H1 (cell line): ENCODE measurements at regions not wholly inside any gene's neighbourhood (a gene's known extent, or its start where the extent isn't known, plus 50 kb on each side); places are given as distances from the start of the nearest gene placed in this dataset.

Source experiments
- CTCF ChIA-PET: fragments of 300-600 bp; sonication (Branson Sonifier 250); formaldehyde crosslinking; loops from one replicate; lab custom pipeline; 2021; ENCODE audit not compliant: partially characterized antibody; lab: Charles Lee
- POLR2A ChIA-PET: fragments of 300-600 bp; sonication (Branson Sonifier 250); formaldehyde crosslinking; loops from one replicate; lab custom pipeline; 2021; ENCODE audit warnings: inconsistent platforms; ENCODE audit not compliant: partially characterized antibody; lab: Charles Lee
- DNase-seq, 2 experiments: peaks; one replicate each; pipeline versions ENCODE4 v3.0.0 to v3.0.0-alpha.2; 2010 to 2022; ENCODE audit warnings: low spot score in 2 of 2, low read depth in 1 of 2, mixed read lengths in 1 of 2
- FAIRE-seq: peaks from 2 replicates; lab custom pipeline; 2011; peaks lifted over from hg19 to GRCh38; lab: Jason Lieb, UNC
- H2AFZ ChIP-seq: 2 replicates; pipeline ENCODE4 v1.8.1; 2012; ENCODE audit warnings: low read length, inconsistent platforms
- H2AK5ac ChIP-seq: 2 replicates; pipeline ENCODE4 v1.6.1; 2013; ENCODE audit warnings: low read depth, low read length
- H2BK120ac ChIP-seq: replicated peaks from 2 replicates; pipeline ENCODE3; 2013; ENCODE audit warnings: low read depth, low read length, inconsistent platforms
- H2BK12ac ChIP-seq: 2 replicates; pipeline ENCODE4 v1.6.1; 2013; ENCODE audit warnings: low read depth, low read length
- H2BK15ac ChIP-seq: 2 replicates; pipeline ENCODE4 v1.6.1; 2013; ENCODE audit warnings: low read length
- H2BK20ac ChIP-seq: 2 replicates; pipeline ENCODE4 v1.6.1; 2013; ENCODE audit warnings: low read length
- H2BK5ac ChIP-seq: 2 replicates; pipeline ENCODE4 v1.6.1; 2013; ENCODE audit warnings: low read depth, low read length
- H3K14ac ChIP-seq: 2 replicates; pipeline ENCODE4 v1.6.1; 2013; ENCODE audit warnings: inconsistent platforms; ENCODE audit not compliant: insufficient read length
- H3K18ac ChIP-seq: 2 replicates; pipeline ENCODE4 v1.6.1; 2013; ENCODE audit warnings: low read length; ENCODE audit errors: extremely low read depth
- H3K23ac ChIP-seq: 2 replicates; pipeline ENCODE4 v1.6.1; 2013; ENCODE audit warnings: inconsistent platforms; ENCODE audit not compliant: insufficient read length
- H3K23me2 ChIP-seq: 2 replicates; pipeline ENCODE4 v1.6.1; 2013; ENCODE audit warnings: low read depth, low read length
- H3K27ac ChIP-seq: 2 replicates; pipeline ENCODE4 v1.6.1; 2011; ENCODE audit warnings: low read depth, low read length, inconsistent platforms
- H3K27me3 ChIP-seq, 4 experiments: replicated peaks in 1 of 4; 1 replicate in 1 of 4; 2 replicates in 3 of 4; pipeline versions ENCODE4 v1.6.1 to v1.8.1; 2011 to 2013; ENCODE audit warnings: low read length in 3 of 4, mild to moderate bottlenecking in 3 of 4, inconsistent platforms in 2 of 4, mixed read lengths in 2 of 4, moderate library complexity in 1 of 4; ENCODE audit not compliant: control insufficient read depth in 3 of 4, insufficient read depth in 3 of 4; ENCODE audit errors: extremely low read depth in 1 of 4
- H3K36me3 ChIP-seq, 4 experiments: 2 replicates each; pipeline versions ENCODE4 v1.6.1 to v1.8.1; 2011 to 2013; ENCODE audit warnings: mild to moderate bottlenecking in 4 of 4, low read length in 3 of 4, moderate library complexity in 2 of 4, control low read depth in 1 of 4, inconsistent platforms in 1 of 4; ENCODE audit not compliant: insufficient read depth in 4 of 4, control insufficient read depth in 2 of 4
- H3K4ac ChIP-seq: replicated peaks from 2 replicates; pipeline ENCODE3; 2013; ENCODE audit warnings: low read length, low read depth, mixed read lengths, inconsistent platforms; ENCODE audit not compliant: insufficient read length
- H3K4me1 ChIP-seq, 4 experiments: replicated peaks in 1 of 4; 1 replicate in 1 of 4; 2 replicates in 3 of 4; pipeline versions ENCODE4 v1.6.1 to v1.8.1; 2011 to 2013; ENCODE audit warnings: low read length in 3 of 4, inconsistent platforms in 2 of 4, mixed read lengths in 1 of 4; ENCODE audit not compliant: insufficient read depth in 4 of 4, control insufficient read depth in 3 of 4
- H3K4me2 ChIP-seq, 2 experiments: 2 replicates each; pipeline versions ENCODE4 v1.6.1 to v1.8.1; 2011 to 2013; ENCODE audit warnings: low read depth in 2 of 2, low read length in 2 of 2, control low read depth in 1 of 2, inconsistent platforms in 1 of 2, mild to moderate bottlenecking in 1 of 2; ENCODE audit not compliant: insufficient read depth in 1 of 2
- H3K4me3 ChIP-seq, 4 experiments: fragments of 200-600, 300-600 bp in 1 of 4; sonication (generic), shearing (Covaris generic), sonication (Bioruptor Twin) in 1 of 4; 2 replicates each; pipeline versions ENCODE4 v1.5.1 to v1.8.1; 2011 to 2016; ENCODE audit warnings: low read length in 4 of 4, low read depth in 3 of 4, control low read depth in 2 of 4, inconsistent platforms in 2 of 4, mild to moderate bottlenecking in 2 of 4, mixed read lengths in 1 of 4, moderate library complexity in 1 of 4; ENCODE audit not compliant: insufficient read depth in 2 of 4; ENCODE audit errors: extremely low read depth in 1 of 4
- H3K56ac ChIP-seq: replicated peaks from 2 replicates; pipeline ENCODE3; 2013; ENCODE audit warnings: low read depth, mild to moderate bottlenecking, mixed read lengths, low read length, inconsistent platforms; ENCODE audit not compliant: insufficient read length
- H3K79me1 ChIP-seq: 2 replicates; pipeline ENCODE4 v1.6.1; 2013; ENCODE audit warnings: low read depth, low read length, control low read depth
- H3K79me2 ChIP-seq, 2 experiments: 2 replicates each; pipeline versions ENCODE4 v1.6.1 to v1.8.1; 2012 to 2013; ENCODE audit warnings: low read length in 2 of 2, mild to moderate bottlenecking in 2 of 2, inconsistent platforms in 1 of 2; ENCODE audit not compliant: insufficient read depth in 2 of 2, control insufficient read depth in 1 of 2
- H3K9ac ChIP-seq, 4 experiments: replicated peaks in 1 of 4; 1 replicate in 1 of 4; 2 replicates in 3 of 4; pipeline versions ENCODE4 v1.6.1 to v1.8.1; 2011 to 2013; ENCODE audit warnings: low read depth in 3 of 4, low read length in 3 of 4, control low read depth in 2 of 4, mild to moderate bottlenecking in 2 of 4, moderate library complexity in 2 of 4, inconsistent platforms in 1 of 4; ENCODE audit errors: extremely low read depth in 1 of 4
- H3K9me3 ChIP-seq, 2 experiments: 2 replicates each; pipeline versions ENCODE4 v1.6.1 to v1.8.1; 2012 to 2013; ENCODE audit warnings: mild to moderate bottlenecking in 2 of 2, moderate library complexity in 2 of 2, control low read depth in 1 of 2, inconsistent platforms in 1 of 2, low read depth in 1 of 2, low read length in 1 of 2, mixed read lengths in 1 of 2; ENCODE audit not compliant: insufficient read depth in 2 of 2
- H4K20me1 ChIP-seq, 2 experiments: replicated peaks in 1 of 2; 2 replicates each; pipeline versions ENCODE3 to v1.8.1; 2011 to 2013; ENCODE audit warnings: inconsistent platforms in 2 of 2, low read length in 2 of 2, mild to moderate bottlenecking in 1 of 2; ENCODE audit not compliant: insufficient read depth in 2 of 2, control insufficient read depth in 1 of 2
- H4K5ac ChIP-seq: 2 replicates; pipeline ENCODE4 v1.6.1; 2013; ENCODE audit warnings: low read length, low read depth, mixed read lengths, inconsistent platforms; ENCODE audit not compliant: insufficient read length
- H4K8ac ChIP-seq: 2 replicates; pipeline ENCODE4 v1.8.0; 2013; ENCODE audit warnings: mild to moderate bottlenecking, moderate library complexity, low read length, inconsistent platforms; ENCODE audit not compliant: insufficient read depth; ENCODE audit errors: extremely low read depth
- H4K91ac ChIP-seq: replicated peaks from 2 replicates; pipeline ENCODE3; 2013; ENCODE audit warnings: low read length, mixed read lengths, inconsistent platforms; ENCODE audit not compliant: insufficient read length
- ASH2L ChIP-seq: fragments of 200-600, 300-600 bp; sonication (generic); IDR thresholded peaks from one replicate; pipeline ENCODE4 v1.7.1; 2017; ENCODE audit warnings: low read length
- GTF2F1 ChIP-seq: IDR thresholded peaks from 2 replicates; pipeline ENCODE4 v1.6.1; 2012; ENCODE audit warnings: low read depth, low read length, improper control_type of control experiment, borderline replicate concordance
- JUN ChIP-seq: IDR thresholded peaks from 2 replicates; pipeline ENCODE4 v1.6.1; 2011; ENCODE audit warnings: low read depth, mild to moderate bottlenecking, improper control_type of control experiment, low read length
- KDM4A ChIP-seq: IDR thresholded peaks from one replicate; pipeline ENCODE4 v1.7.1; 2012; ENCODE audit warnings: low read depth, mild to moderate bottlenecking, moderate library complexity, low read length, inconsistent platforms; ENCODE audit not compliant: severe bottlenecking
- PHF8 ChIP-seq: fragments of 200-600 bp; sonication (generic); conservative IDR thresholded peaks from 2 replicates; pipeline ENCODE4 v1.7.1; 2012; ENCODE audit warnings: low read depth, mild to moderate bottlenecking, inconsistent platforms, low read length, moderate library complexity
- RNF2 ChIP-seq: fragments of 200-900, 300-1000 bp; sonication (generic); IDR thresholded peaks from 2 replicates; pipeline ENCODE4 v1.7.1; 2016; ENCODE audit warnings: borderline replicate concordance, low read depth, mild to moderate bottlenecking, antibody characterized with exemption, low read length; ENCODE audit not compliant: poor library complexity, severe bottlenecking; ENCODE audit errors: missing control alignments
- SUZ12 ChIP-seq: fragments of 200-600 bp; sonication (generic); IDR thresholded peaks from 2 replicates; pipeline ENCODE4 v1.6.1; 2012; ENCODE audit warnings: mild to moderate bottlenecking, inconsistent platforms, low read length, moderate library complexity, mixed read lengths
- TCF12 ChIP-seq: IDR thresholded peaks from 2 replicates; pipeline ENCODE4 v1.6.1; 2011; ENCODE audit warnings: low read depth, mild to moderate bottlenecking, low read length
- WGBS, 2 experiments: shearing (Covaris generic) in 1 of 2; methylation state at CpG; one replicate each; pipeline versions ENCODE4 v1.1.6 to v1.1.7; 2013 to 2015; ENCODE audit warnings: low lambda C conversion rate in 2 of 2, mixed read lengths in 2 of 2, inconsistent platforms in 1 of 2, low coverage in 1 of 2, missing lambda C conversion rate in 1 of 2; ENCODE audit not compliant: insufficient replicate concordance in 2 of 2, insufficient coverage in 1 of 2, insufficient read length in 1 of 2; ENCODE audit errors: extremely low coverage in 1 of 2, missing lambda C conversion rate in 1 of 2; 5-methylcytosine and 5-hydroxymethylcytosine counted together
- TF ChIP-seq, protein P1 (sequence below): IDR thresholded peaks from 2 replicates; pipeline ENCODE4 v1.6.1; 2012; ENCODE audit warnings: inconsistent platforms

- H3K36me3 ChIP-seq = no peaks in the 10 kb centered on the region
- no peak overlapping the region for H2BK12ac ChIP-seq
- no peak overlapping the region for H4K8ac ChIP-seq
- no peaks in the 10 kb centered on the region for H3K79me1 ChIP-seq
- no peaks in the 10 kb centered on the region for H3K4me1 ChIP-seq
- no peak overlapping the region for H2BK15ac ChIP-seq
- no peak overlapping the region for H3K23ac ChIP-seq
- no peak overlapping the region for H3K4ac ChIP-seq
- no peak overlapping the region for H2AK5ac ChIP-seq
- H3K4me3 ChIP-seq = no peak overlapping the region
- no peak overlapping the region for H4K91ac ChIP-seq
- POLR2A ChIA-PET = no interaction called here
- H3K23me2 ChIP-seq = no peaks in the 10 kb centered on the region
- no peak overlapping the region for H3K14ac ChIP-seq
- H3K79me2 ChIP-seq = no peaks in the 10 kb centered on the region
- FAIRE-seq = no peak
- TF ChIP-seq PHF8 (no peak), KDM4A (no peak), TCF12 (no peak), RNF2 (no peak), JUN (no peak), SUZ12 (no peak), GTF2F1 (no peak), ASH2L (no peak)
- TF ChIP-seq, protein P1, sequence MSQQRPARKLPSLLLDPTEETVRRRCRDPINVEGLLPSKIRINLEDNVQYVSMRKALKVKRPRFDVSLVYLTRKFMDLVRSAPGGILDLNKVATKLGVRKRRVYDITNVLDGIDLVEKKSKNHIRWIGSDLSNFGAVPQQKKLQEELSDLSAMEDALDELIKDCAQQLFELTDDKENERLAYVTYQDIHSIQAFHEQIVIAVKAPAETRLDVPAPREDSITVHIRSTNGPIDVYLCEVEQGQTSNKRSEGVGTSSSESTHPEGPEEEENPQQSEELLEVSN = no peak
- TF ChIP-seq, all 59 proteins: peak for 0
- Histone ChIP-seq H3K56ac (no peak overlapping the region), H3K4me2 (no peak overlapping the region), H3K9ac (no peak overlapping the region), H3K27me3 (no peaks in the 10 kb centered on the region), H3K18ac (no peak overlapping the region), H3K27ac (no peak overlapping the region), H2BK20ac (no peak overlapping the region), H2BK5ac (no peak overlapping the region), H3K9me3 (no peaks in the 10 kb centered on the region), H2BK120ac (no peak overlapping the region), H4K20me1 (no peaks in the 10 kb centered on the region), H2AFZ (no peak overlapping the region), H4K5ac (no peak overlapping the region)
- CTCF ChIA-PET = interaction anchor here (1.2 to 1.8 kb wide), 3 partner anchors 8 to 22 kb away, joined by 3 to 7 read pairs (median 4); no protein-coding TSS in a partner anchor
- DNase-seq = no peak
- WGBS, 2 experiments = 86% methylated on average over 5 of the region's 5 CpGs; no CpG with 5 or more reads in 1 of the 2 experiments
Measured at GRCh38 chr6:165222315-165223025, 86.9 kb downstream of the C6orf118 start.
